GM19238 (cell line): ENCODE measurements at regions not wholly inside any gene's neighbourhood (a gene's known extent, or its start where the extent isn't known, plus 50 kb on each side); places are given as distances from the start of the nearest gene placed in this dataset.
"Not testable (repeated sequence)": the region's sequence is repeated elsewhere in the genome, so short reads cannot be mapped to it uniquely, and the experiment has no call there.

ENCODE experiments used
- DNase-seq: peaks from one replicate; pipeline ENCODE4 v3.0.0; 2011; ENCODE audit warnings: low spot score; ENCODE audit not compliant: insufficient read length

GRCh38 chr9:40935336-40935735, 193.1 kb downstream of the FOXD4L6 start:
- DNase-seq = no peak

DNA sequence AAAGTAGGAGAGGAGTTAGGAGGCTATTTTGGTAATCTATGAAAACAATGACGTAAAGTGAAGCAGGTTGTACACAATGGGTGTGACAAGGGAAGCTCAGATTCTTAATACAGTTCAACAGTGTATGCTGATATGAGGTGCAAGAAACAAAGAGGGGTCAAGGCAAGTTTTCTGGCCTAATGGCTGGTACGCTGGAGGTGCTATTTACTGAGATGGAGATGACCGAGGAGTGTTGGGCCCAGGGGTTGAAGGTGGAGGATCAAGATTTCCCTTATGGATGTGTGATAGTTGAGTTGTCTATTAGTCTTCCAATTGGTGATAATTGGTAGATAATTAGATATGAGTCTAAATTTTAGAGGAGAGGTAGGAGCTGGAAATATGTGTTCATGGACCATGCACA, 194.0 kb downstream of the FOXD4L6 start:
- not testable (repeated sequence) for DNase-seq

DNA sequence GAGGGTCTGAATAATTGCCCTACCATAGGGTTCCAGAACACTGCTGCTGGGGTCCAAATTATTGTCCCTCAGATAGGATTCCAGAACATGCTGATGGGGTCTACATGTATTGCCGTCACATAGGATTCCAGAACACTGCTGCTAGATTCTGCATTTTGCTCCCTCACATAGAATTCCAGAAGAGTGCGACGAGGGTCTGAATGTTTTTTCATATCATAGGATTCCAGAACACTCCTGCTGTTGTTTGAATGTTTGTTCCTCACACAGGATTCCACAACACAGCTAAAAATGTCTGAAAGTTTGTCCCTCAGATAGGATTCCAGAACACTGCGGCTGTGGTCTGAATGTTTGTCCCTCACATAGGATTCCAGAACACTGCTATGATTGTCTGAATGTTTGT, 198.1 kb downstream of the FOXD4L6 start:
- not testable (repeated sequence) for DNase-seq

- not testable (repeated sequence) for DNase-seq
These were observed 199.0 kb downstream of the FOXD4L6 start for GRCh38 chr9:40929488-40929845.

- DNase-seq = no peak
These were observed 199.5 kb downstream of the FOXD4L6 start for GRCh38 chr9:40928803-40929487.

DNA sequence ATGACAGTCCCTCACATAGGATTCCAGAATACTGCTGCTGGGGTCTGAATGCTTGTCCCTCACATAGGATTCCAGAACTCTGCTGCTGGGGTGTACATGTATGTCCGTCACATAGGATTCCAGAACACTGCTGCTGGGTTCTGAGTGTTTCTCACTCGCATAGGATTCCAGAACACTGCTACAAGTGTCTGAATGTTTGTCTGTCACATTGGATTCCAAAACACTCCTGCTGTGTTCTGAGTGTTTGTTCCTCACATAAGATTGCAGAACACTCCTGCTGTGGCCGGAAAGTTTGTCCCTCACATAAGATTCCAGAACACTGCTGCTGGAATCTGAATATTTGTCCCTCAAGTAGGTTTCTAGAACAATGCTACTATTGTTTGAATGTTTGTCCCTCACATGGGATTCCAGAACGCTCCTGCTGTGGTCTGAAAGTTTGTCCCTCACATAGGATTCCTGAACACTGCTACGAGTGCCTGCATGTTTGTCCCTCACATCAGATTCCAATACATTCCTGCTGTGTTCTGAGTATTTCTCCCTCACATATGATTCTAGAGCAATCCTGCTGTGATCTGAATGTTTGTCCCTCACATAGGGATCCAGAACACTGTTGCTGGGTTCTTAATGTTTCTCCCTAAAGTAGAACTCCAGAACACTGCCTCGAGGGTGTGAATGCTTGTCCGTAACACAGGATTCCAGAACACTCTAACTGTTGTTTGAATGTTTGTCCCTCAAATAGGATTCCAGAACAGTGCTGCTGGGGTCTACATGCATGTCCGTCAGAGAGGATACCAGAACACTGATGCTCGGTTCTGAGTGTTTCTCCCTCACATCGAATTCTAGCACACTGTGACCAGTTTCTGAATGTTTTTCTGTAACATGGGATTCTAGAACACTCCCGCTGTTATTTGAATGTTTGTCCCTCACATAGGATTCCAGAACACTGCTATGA, 200.4 kb downstream of the FOXD4L6 start:
- DNase-seq = no peak

DNA sequence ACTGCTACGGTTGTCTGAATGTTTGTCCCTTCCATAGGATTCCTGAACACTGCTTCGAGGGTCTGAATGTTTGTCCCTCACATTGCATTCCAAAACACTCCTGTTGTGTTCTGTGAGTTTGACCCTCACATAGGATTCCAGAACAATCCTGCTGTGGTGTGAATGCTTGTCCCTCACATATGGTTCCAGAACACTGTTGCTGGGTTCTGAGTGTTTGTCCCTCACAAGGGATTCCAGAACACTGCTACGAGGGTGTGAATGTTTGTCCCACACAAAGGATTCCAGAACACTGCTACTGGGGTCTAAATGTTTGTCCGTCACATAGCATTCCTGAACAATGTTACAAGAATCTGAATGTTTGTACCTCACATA, 201.2 kb downstream of the FOXD4L6 start:
- no peak for DNase-seq

- no peak for DNase-seq
These were observed 201.8 kb downstream of the FOXD4L6 start for GRCh38 chr9:40926404-40927259.

- DNase-seq = no peak
These were observed 203.3 kb downstream of the FOXD4L6 start for GRCh38 chr9:40925149-40925548.

DNA sequence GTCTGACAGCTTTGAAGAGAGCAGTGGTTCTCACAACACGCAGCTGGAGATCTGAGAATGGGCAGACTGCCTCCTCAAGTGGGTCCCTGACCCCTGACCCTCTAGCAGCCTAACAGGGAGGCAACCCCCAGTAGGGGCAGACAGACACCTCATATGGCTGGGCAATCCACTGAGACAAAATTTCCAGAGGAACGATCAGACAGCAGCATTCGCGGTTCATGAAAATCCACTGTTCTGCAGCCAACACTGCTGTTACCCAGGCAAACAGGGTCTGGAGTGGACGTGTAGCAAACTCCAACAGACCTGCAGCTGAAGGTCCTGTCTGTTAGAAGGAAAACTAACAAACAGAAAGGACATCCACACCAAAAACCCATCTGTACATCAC, 212.1 kb downstream of the FOXD4L6 start:
- not testable (repeated sequence) for DNase-seq

- DNase-seq = not testable (repeated sequence)
These were observed 212.7 kb downstream of the FOXD4L6 start for GRCh38 chr9:40915660-40916398.

GRCh38 chr9:40914772-40915659, 213.5 kb downstream of the FOXD4L6 start:
- no peak for DNase-seq

GRCh38 chr9:40913928-40914673, 214.4 kb downstream of the FOXD4L6 start:
- DNase-seq = no peak

- no peak for DNase-seq
These were observed 215.3 kb downstream of the FOXD4L6 start for GRCh38 chr9:40913096-40913719.

DNA sequence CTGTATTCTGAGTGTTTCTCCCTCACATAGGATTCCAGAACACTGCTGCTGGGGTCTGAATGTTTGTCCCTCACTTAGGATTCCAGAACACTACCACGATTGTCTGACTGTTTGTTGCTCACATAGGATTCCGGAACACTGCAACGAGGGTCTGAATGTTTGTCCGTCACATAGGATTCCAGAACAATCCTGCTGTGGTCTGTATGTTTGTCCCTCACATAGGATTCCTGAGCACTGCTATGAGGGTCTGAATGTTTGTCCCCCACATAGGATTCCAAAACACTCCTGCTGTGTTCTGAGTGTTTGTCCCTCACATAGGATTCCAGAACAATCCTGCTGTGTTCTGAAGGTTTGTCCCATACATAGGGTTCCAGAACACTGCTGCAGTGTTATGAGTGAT, 215.8 kb downstream of the FOXD4L6 start:
- not testable (repeated sequence) for DNase-seq

- no peak for DNase-seq
These were observed 216.8 kb downstream of the FOXD4L6 start for GRCh38 chr9:40911647-40912046.

GRCh38 chr9:40910995-40911394, 217.5 kb downstream of the FOXD4L6 start:
- DNase-seq = not testable (repeated sequence)

- no peak for DNase-seq
These were observed 218.7 kb downstream of the FOXD4L6 start for GRCh38 chr9:40909821-40910220.

GRCh38 chr9:40909111-40909510, 219.4 kb downstream of the FOXD4L6 start:
- not testable (repeated sequence) for DNase-seq
